AG20443 (cell line): ENCODE measurements at regions not wholly inside any gene's neighbourhood (a gene's known extent, or its start where the extent isn't known, plus 50 kb on each side); places are given as distances from the start of the nearest gene placed in this dataset.

Source experiments
- DNase-seq: peaks from one replicate; pipeline ENCODE4 v3.0.0; 2012; ENCODE audit warnings: low spot score, mixed read lengths

GRCh38 chr4:57682275-57682674 lies 572.1 kb upstream of the IGFBP7 start:
- no peak for DNase-seq

DNA sequence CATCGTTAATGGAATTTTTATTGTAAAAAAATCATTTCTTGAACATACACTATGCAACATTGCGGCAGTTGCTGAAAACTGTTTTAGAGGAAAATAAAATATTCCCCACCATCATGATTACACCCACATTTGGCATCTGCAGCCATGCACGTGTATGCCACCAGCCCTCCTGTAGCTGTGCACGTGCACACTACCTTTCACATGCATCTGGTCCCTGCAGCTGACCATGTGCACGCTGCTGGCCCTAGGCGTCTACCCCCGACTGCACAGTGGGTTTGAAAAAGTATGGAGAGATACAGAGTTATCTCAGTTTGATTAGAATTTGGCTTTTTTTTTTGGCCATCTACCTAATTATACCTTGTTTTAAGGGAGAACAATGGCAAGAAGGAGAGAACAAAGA lies 569.8 kb upstream of the IGFBP7 start:
- no peak for DNase-seq

GRCh38 chr4:57676394-57676793 lies 566.2 kb upstream of the IGFBP7 start:
- DNase-seq = no peak

GRCh38 chr4:57672846-57673433 lies 562.8 kb upstream of the IGFBP7 start:
- no peak for DNase-seq

- DNase-seq = no peak
These were observed 558.4 kb upstream of the IGFBP7 start for GRCh38 chr4:57668621-57669020.

DNA sequence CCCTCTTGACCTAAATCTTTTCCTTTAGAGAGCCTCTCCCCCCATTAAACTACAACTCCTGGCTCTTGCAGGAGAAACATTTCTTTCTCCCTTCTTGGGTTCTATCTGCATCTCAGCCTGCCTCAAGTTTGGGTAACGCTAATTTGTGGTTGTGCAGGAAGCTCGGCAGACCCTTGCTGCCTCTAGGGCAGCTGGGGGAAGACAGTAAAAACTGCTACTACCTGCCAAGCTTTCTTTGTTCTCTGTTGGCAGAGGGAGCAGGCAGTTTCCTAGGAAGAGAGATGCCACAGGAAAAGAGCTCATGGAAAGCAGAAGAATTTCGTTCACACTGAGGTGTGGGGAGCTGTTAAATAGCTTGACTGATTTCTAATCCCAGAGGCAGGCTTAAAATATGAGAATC lies 555.6 kb upstream of the IGFBP7 start:
- no peak for DNase-seq

- no peak for DNase-seq
These were observed 551.4 kb upstream of the IGFBP7 start for GRCh38 chr4:57661517-57662090.

GRCh38 chr4:57658673-57659072 lies 548.5 kb upstream of the IGFBP7 start:
- no peak for DNase-seq

GRCh38 chr4:57658188-57658587 lies 548.0 kb upstream of the IGFBP7 start:
- DNase-seq = no peak

GRCh38 chr4:57655342-57655741 lies 545.2 kb upstream of the IGFBP7 start:
- no peak for DNase-seq

DNA sequence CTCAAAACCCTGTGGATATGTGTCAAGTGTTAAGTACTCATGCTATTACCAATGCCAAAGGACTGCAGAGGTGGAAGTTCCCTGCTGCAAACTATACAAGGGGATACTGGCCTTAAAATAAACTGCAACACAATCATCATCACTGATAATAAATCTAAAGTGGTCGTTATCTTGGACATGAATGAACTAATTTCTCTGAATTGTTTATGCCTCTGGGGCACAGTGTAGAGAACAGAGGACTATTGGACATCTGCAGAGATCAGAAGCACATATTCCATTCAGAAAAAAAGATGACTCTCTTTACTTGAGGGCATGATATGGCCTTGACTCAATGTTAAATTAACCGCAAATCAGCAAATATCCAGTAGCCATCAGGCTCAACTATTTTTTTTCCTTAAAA lies 542.6 kb upstream of the IGFBP7 start:
- no peak for DNase-seq

DNA sequence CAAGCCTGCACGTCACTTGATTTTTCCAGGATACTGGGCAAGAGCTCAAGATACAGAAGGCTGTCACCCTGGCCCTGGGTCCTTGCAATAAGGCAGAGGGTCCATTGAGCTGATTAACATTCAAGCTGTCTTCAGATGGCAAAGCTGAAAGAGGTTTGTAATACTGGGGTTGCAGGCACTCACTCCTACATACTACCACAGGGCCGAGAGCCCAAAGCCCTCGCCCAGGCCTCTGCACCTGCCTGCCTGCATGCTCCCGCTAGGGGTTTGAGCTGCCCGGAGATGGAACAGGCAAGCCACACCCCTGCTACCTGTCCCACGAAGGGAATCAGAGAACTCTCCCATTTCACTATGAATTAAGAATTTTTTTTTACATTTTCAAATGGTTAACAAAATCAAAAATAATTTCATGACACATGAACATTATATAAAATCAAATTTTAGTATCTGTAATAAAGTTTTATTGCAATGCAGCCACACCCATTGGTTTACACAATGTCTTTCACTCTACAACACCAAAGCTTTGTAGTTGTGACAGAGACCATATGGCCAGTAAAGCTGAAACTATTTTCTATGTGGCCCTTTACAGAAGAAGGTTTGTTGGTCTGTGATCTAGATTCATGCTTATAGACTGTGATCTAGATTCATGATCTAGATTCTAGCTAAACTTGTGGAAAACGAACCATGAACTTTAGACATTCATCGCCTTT lies 530.4 kb upstream of the IGFBP7 start:
- DNase-seq = no peak

GRCh38 chr4:57639561-57640382 lies 529.6 kb upstream of the IGFBP7 start:
- DNase-seq = no peak

DNA sequence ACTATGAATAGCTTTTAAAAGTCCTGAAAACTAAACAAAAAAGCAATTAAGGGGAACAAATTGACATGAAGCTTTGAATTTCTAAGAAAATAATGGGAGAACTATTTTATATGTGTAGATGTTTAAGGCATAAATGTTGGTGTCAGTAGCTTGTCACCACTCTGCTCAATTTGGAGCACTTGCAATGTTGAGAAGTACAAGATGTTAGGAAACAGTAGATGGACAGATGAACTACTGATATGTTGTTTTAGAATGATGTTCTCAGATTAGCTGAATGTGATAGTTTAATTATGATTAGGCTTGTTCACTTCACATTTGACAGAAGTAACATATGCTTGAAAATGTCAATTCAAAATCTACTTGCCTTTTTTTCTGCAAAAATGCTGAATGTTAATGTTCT lies 525.7 kb upstream of the IGFBP7 start:
- no peak for DNase-seq

DNA sequence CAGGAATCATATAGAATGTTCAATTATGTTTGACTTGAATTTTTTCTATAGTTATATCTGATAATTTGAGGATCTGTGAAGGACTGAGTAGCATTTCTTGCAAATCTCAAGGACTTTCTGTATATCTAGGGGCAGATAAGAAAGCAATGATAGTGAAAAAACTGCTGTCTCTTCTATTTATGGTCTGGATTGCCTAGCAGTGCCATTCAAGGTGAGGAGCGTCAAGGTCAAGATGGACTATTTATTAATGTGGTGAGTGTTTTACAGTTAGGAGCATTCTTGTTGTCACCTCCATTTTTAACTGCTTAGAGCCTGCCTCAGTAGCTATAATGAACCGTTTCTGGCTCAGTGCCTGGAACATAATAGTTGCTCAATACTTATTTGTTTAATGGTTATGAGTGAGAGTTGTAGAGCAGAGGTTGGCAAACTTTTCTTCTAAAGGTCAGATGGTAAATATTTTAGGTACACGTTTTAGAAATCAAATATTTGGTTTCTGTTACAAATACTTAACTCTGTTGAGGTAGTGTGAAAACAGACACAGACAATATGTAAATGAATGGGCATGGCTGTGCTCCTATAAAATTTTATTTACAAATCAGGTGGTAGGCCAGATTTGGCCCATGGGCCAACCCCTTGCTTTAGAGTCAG lies 523.2 kb upstream of the IGFBP7 start:
- no peak for DNase-seq

- no peak for DNase-seq
These were observed 522.4 kb upstream of the IGFBP7 start for GRCh38 chr4:57632564-57632963.

GRCh38 chr4:57631147-57631546 lies 521.0 kb upstream of the IGFBP7 start:
- DNase-seq = no peak

DNA sequence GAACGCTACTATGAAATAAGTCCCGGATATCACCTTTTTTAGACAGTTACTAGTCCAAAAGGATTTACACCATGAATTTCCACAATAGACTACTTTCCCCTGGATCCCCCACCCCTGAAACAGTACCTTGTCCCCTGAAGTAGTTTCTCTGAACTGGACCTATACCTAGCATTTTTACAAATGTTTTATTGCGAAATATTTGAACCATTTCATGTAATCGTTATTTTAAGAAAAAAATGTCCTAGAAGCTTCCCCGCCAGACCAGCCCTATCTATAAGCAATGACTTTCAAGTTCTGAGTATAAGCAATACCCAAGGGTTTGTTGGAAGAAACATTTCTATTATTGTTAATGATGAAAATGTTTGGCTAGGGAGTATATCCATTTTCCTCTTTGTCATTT lies 517.8 kb upstream of the IGFBP7 start:
- DNase-seq = no peak

DNA sequence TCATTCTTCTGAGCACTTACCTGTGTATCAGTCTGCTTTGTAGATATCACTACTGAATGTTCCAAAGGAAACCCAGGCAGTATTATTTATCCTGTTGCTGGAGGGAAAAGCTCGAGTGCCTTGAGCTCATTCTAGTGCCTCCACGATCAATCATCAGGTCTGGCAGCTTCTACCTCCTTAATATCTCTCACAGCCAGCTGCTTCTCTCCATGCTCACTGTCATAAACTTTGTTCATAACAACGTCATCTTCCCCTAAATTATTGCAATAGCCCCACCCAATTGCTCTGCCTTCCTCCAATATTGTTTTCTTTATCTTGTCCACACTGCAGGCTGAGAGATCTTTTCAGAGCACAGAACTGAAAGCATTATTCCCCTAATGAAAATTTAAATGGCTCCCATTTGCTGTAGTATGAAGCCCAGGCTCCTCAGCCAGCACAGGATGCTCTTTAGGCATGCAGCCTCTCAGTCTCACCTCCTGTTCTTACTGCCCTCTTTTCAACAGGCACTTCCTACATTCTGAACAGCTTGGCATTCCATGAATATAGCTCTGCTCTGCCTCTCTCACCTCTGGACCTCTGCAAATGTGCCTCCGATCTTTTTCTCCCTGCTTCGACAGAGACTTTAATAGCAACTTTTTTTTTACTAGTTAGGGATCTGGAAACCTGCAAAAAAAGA lies 504.2 kb upstream of the IGFBP7 start:
- DNase-seq = no peak

DNA sequence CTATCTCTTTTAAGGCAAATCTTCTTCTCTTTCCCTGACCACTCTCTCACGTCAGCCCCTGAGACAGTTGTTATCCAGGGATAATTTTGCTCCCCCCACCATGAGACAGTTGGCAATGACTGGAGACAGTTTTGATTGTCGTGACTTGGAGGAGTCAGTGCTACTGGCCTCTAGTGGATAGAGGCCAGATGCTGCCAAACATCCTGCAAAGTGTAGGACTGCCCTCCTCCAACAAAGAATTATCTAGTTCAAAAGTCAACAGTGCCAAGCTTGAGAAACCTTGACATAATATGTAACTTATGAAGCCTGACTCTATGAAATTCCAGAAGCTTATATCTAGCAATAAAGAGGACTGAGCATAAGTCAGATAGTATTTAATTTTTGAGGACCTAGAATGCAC lies 502.1 kb upstream of the IGFBP7 start:
- DNase-seq = no peak

GRCh38 chr4:57607566-57608180 lies 497.5 kb upstream of the IGFBP7 start:
- no peak for DNase-seq
